GM13976 (cell line): ENCODE measurements at regions not wholly inside any gene's neighbourhood (a gene's known extent, or its start where the extent isn't known, plus 50 kb on each side); places are given as distances from the start of the nearest gene placed in this dataset.

Experiments used
- DNase-seq: peaks from one replicate; pipeline ENCODE4 v3.0.0; 2012; ENCODE audit warnings: low spot score
- in situ Hi-C: fragments of 300-500 bp; cut with MboI; formaldehyde crosslinking; loops from one replicate; pipeline ENCODE4 v1.12.0; 2022; ENCODE audit warnings: low sequenced_read_pairs, mixed read lengths, inconsistent platforms; ENCODE audit not compliant: unreplicated experiment
- TF ChIP-seq, protein P1 (sequence below): IDR thresholded peaks from 2 replicates; pipeline ENCODE4 v1.5.1; 2012; ENCODE audit warnings: borderline replicate concordance, mild to moderate bottlenecking; ENCODE audit not compliant: insufficient read depth; ENCODE audit errors: extremely low read depth, missing control alignments, control extremely low read depth

GRCh38 chr7:92934096-92934495 is 97.7 kb upstream of the CDK6 start:
- TF ChIP-seq, protein P1, sequence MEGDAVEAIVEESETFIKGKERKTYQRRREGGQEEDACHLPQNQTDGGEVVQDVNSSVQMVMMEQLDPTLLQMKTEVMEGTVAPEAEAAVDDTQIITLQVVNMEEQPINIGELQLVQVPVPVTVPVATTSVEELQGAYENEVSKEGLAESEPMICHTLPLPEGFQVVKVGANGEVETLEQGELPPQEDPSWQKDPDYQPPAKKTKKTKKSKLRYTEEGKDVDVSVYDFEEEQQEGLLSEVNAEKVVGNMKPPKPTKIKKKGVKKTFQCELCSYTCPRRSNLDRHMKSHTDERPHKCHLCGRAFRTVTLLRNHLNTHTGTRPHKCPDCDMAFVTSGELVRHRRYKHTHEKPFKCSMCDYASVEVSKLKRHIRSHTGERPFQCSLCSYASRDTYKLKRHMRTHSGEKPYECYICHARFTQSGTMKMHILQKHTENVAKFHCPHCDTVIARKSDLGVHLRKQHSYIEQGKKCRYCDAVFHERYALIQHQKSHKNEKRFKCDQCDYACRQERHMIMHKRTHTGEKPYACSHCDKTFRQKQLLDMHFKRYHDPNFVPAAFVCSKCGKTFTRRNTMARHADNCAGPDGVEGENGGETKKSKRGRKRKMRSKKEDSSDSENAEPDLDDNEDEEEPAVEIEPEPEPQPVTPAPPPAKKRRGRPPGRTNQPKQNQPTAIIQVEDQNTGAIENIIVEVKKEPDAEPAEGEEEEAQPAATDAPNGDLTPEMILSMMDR, result no peak
- in situ Hi-C loops, result no loop called here
- no peak for DNase-seq

DNA sequence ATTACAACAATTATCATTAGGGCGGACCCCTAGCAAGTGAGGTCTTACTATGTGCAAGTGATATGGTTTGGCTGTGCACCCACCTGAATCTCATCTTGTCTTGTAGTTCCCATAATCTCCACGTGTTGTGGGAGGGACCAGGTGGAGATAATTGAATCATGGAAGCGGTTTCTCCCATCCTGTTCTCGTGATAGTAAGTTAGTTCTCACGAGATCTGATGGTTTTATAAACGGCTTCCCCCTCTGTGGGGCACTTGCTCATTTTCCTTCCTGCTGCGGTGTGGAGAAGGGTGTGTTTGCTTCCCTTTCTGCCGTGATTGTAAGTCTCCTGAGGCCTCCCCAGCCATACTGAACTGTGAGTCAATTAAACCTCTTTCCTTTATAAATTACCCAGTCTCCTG is 96.1 kb upstream of the CDK6 start:
- in situ Hi-C loops, result no loop called here
- TF ChIP-seq, protein P1, result no peak
- DNase-seq, result no peak

GRCh38 chr7:92930404-92930803 is 94.0 kb upstream of the CDK6 start:
- DNase-seq, result no peak
- TF ChIP-seq, protein P1, result no peak
- in situ Hi-C loops, result no loop called here

- no peak for DNase-seq
- TF ChIP-seq, protein P1, result no peak
- in situ Hi-C loops, result no loop called here
Observed at GRCh38 chr7:92926697-92927044, 90.3 kb upstream of the CDK6 start.

- in situ Hi-C loops, result no loop called here
- TF ChIP-seq, protein P1, result no peak
- no peak for DNase-seq
Observed at GRCh38 chr7:92925876-92926696, 89.7 kb upstream of the CDK6 start.

- in situ Hi-C loops, result no loop called here
- TF ChIP-seq, protein P1, result no peak
- DNase-seq, result no peak
Observed at GRCh38 chr7:92924800-92925199, 88.4 kb upstream of the CDK6 start.
